GM18861 (cell line): ENCODE measurements at regions not wholly inside any gene's neighbourhood (a gene's known extent, or its start where the extent isn't known, plus 50 kb on each side); places are given as distances from the start of the nearest gene placed in this dataset.
"Not testable (repeated sequence)": the region's sequence is repeated elsewhere in the genome, so short reads cannot be mapped to it uniquely, and the experiment has no call there.

Source experiments
- ATAC-seq: cut with Tn5 transposase; IDR thresholded peaks from one replicate; pipeline ENCODE4 v1.9.1; 2021; ENCODE audit not compliant: unreplicated experiment

GRCh38 chr4:19650903-19651864, 600.5 kb upstream of the SLIT2 start:
- ATAC-seq, result no peak

GRCh38 chr4:19645589-19645988, 606.1 kb upstream of the SLIT2 start:
- no peak for ATAC-seq

- ATAC-seq, result no peak
Observed at GRCh38 chr4:19636451-19636850, 615.3 kb upstream of the SLIT2 start.

GRCh38 chr4:19631814-19632213, 619.9 kb upstream of the SLIT2 start:
- no peak for ATAC-seq

GRCh38 chr4:19623866-19624265, 627.8 kb upstream of the SLIT2 start:
- no peak for ATAC-seq

- no peak for ATAC-seq
Observed at GRCh38 chr4:19615086-19615689, 636.5 kb upstream of the SLIT2 start.

- no peak for ATAC-seq
Observed at GRCh38 chr4:19614171-19614570, 637.5 kb upstream of the SLIT2 start.

- no peak for ATAC-seq
Observed at GRCh38 chr4:19596342-19596741, 655.4 kb upstream of the SLIT2 start.

- ATAC-seq, result no peak
Observed at GRCh38 chr4:19592391-19592790, 659.3 kb upstream of the SLIT2 start.

GRCh38 chr4:19583827-19584569, 667.7 kb upstream of the SLIT2 start:
- no peak for ATAC-seq

- no peak for ATAC-seq
Observed at GRCh38 chr4:19580095-19580494, 671.6 kb upstream of the SLIT2 start.

- no peak for ATAC-seq
Observed at GRCh38 chr4:19579608-19580007, 672.1 kb upstream of the SLIT2 start.

GRCh38 chr4:19577097-19577496, 674.6 kb upstream of the SLIT2 start:
- no peak for ATAC-seq

GRCh38 chr4:19575924-19576323, 675.8 kb upstream of the SLIT2 start:
- ATAC-seq, result no peak

- ATAC-seq, result no peak
Observed at GRCh38 chr4:19566041-19566440, 685.7 kb upstream of the SLIT2 start.

- no peak for ATAC-seq
Observed at GRCh38 chr4:19562456-19562855, 689.2 kb upstream of the SLIT2 start.

GRCh38 chr4:19557161-19557560, 694.5 kb upstream of the SLIT2 start:
- ATAC-seq, result no peak

GRCh38 chr4:19556276-19556675, 695.4 kb upstream of the SLIT2 start:
- ATAC-seq, result not testable (repeated sequence)

- no peak for ATAC-seq
Observed at GRCh38 chr4:19547463-19547862, 704.2 kb upstream of the SLIT2 start.

- no peak for ATAC-seq
Observed at GRCh38 chr4:19544446-19545125, 707.1 kb upstream of the SLIT2 start.
